GM19035 (cell line): ENCODE measurements at regions not wholly inside any gene's neighbourhood (a gene's known extent, or its start where the extent isn't known, plus 50 kb on each side); places are given as distances from the start of the nearest gene placed in this dataset.

Source experiments
- ATAC-seq: cut with Tn5 transposase; IDR thresholded peaks from one replicate; pipeline ENCODE4 v1.9.1; 2021; ENCODE audit not compliant: unreplicated experiment

DNA sequence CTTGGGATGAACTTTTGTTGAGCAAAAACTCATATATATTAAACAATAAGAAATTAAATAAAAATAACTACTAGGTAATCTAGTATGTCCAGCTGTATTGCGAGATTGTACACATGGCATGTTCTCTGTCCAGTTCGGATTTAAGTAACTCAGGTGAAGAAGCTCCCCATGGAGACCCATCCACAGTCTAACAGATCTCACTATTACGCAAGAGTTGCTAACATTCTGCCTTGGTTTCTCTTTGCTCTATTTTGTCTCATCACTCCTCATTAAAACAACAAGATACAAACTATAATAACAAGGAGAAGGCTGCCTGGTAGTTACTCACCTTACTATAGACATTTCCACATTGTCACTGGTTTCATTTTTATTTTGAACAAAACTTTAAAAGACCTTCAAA is 1372.3 kb upstream of the CELF2 start:
- no peak for ATAC-seq

DNA sequence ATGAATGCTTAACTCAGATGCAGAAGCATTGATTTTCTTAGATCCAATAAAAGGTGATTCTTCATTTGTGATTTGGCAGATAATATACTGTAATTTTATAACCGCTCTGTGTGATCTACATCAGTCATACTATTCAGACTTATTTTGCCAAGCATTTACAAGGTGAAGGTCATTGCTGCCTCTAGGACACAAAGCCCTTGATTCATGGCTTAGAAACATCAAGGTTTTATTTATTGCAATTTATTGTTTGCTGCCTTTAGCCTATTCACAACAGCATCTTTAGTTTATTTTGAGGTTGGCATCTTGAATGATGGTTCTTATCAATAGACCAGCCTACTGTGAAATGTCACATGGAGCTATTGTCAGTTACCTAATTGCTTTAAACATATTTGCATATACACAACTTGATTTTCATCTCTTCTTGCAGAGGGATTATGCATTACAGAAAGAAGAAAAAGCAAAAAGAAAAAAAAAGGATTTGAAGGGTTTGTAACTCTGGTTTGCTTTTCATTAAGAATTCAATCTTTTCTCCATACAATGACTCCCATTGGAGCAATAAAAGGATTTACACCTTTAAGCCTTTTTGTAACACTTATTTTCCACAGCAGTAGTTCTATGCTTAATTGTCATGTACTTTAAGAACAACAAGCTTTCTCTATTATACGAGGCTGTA is 1371.6 kb upstream of the CELF2 start:
- ATAC-seq, result no peak

DNA sequence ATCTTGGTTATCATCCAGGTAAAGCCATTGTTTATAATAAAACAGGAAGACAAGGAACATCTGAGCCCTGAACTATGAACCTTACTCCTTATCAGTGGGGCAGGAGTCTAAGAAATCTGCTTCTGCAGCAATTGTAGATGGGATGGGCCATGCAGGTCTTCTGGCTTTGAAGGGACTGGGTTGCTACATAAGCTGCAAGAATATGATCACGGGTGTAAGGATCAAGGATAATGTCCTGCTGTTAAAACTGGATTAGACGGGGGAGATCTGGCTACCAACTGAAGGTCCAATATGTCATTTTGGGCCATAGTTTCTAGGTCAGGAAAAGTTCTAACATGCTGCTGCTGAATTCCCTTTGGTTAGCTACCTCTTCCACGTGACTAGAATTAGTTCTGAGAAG is 1363.4 kb upstream of the CELF2 start:
- no peak for ATAC-seq

DNA sequence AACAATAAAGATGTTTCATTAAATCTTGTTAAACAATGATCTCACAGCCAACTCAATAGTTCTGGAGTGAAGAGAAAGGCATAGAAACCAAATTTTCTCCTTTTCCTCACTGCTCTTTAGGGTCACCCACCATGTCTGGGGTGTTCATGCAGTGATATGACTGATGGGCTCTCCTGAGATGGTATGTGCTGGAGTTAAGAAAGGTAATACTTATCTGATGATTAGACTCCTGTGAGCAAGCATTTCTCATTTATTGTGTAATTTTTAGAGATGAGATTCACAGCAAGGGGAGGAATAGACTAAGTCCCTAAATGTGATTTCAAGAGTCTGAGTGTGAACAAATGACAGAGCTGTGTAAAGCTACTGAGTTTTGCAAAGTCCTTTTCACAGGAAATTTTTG is 1361.3 kb upstream of the CELF2 start:
- ATAC-seq, result no peak

DNA sequence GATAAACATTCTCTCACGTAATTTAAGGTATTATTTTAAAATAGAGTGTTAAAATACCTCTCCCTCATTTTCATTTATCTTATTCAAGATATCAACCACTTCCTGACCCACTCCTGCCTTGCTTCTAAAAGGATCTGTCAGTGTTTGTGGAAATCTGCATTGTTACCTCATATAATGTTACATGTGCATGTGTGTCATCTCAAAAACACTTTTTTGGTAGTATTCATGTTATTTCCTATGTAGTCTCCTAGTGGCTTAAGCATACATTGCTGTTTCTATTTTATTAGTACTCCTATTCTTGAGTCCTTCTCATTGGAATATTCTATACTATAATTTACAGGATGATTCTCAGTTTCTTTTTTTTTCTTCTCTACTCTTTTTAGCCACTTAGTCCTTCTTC is 1360.7 kb upstream of the CELF2 start:
- no peak for ATAC-seq

DNA sequence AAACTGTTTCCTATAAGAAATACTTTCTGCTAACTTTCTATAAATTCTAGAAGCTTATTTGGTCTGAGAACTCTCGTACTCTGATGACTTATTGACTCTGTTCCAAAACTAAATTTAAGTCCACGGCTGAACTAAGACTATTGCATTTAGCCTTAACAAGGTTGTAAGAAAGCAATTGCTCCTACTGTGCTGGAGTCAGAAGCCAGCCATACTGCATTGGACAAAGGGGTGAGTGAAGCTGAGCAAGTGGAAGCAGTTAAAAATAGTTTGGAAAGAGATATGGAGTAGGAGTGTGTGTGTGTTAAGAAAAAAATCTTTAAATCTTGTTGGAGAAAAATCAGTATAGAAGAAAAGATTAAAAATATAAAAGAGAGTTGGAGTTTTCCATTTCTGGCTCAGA is 1360.1 kb upstream of the CELF2 start:
- no peak for ATAC-seq

DNA sequence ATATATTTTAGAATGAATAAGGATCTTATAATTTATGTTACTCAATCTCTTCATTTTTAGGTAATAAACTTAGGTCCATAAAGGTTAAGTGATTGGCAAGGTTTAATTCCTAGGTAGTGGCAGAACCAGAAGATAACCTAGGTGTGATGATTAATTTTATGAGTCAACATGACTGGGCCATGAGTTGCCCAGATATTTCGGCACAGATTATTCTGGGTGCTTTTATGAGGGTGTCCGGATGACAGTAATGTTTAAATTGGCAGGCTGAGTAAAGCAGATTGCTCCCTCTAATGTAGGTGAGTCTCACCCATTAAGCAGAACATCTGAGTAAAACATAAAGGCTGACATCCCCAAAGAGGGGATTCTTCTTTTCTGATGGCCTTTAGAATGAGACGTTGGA is 1349.3 kb upstream of the CELF2 start:
- ATAC-seq, result no peak

DNA sequence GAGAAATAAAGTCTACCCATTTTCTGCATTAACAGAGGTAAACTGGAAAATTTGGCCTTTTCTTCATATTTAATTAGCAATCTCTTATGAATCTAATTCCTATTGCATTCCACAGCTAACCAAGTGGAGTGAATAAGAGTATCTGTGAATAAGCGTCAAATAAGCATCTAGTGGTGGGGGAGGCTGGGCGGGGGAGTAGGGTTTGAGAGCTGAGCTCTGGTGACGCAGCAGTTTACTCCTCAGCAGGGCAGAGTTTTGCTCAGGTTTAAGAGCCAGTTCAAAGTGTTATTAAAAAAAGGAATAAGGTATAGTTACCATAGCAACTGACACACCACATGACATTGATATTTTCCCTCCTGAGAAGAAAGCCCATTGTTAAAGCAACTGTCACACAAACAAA is 1346.8 kb upstream of the CELF2 start:
- ATAC-seq, result no peak

DNA sequence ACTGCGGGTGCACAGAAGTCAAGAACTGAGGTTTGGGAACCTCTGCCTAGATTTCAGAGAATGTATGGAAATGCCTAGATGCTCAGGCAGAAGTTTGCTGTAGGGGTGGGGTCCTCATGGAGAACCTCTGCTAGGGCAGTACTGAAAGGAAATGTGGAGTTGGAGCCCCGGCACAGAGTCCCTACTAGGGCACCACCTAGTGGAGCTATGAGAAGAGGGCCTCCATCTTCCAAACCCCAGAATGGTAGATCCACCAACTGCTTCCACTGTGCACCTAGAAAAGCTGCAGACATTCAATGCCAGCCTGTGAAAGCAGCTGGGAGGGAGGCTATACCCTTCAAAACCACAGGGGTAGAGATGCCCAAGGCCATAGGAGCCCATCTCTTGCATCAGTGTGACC is 1336.0 kb upstream of the CELF2 start:
- no peak for ATAC-seq

DNA sequence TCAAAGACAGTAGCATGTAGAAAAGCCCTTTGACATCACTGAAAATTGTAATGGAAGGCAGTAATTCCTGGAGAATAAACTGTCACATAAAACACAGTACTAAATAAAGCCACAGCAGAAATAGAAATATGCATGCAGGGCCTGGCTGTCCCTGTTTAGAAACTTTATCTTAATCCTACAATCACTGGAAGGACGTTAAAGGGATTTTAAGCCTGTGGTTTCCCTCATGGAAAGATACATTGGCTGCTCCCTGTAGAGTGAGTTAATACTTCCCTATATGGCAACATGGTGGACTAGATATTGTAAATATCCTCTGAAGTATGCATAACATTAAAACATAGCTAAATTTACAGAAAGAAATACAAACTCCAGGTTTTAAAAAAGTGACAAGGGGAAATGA is 1334.9 kb upstream of the CELF2 start:
- ATAC-seq, result no peak

DNA sequence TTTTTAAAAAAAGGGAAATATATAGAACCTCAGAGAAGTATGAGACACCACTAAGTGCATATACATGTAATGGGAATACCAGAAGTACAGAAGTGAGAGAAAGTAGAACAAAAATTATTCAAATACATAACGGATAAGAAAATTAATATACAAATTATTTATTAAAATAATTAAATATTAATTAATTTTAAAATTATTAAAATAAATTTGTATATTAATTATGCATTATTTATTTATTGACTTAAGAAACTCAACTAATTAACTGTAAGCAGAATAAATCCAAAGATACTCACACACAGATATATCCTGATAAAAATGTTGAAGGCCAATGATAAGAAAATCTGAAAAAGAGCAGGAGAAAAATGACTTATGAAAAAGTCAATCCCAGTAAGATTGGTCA is 1333.5 kb upstream of the CELF2 start:
- ATAC-seq, result no peak

DNA sequence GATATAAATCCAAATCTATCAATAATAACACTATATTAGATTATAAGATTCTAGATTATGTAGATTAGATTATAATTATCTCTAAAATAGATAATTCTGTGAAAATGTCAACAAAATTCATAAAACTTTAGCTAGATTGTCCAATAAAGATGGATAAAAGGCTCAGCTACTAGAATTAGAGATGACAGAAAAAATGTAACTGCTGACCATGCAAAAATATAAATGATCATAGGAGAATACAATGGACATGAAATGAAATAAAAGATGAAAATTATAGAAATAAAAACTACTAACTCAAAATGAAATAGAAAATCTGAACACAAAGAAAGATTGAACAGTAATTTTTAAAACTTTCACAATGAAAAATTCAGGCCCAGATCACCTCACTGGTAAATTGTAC is 1332.1 kb upstream of the CELF2 start:
- no peak for ATAC-seq

DNA sequence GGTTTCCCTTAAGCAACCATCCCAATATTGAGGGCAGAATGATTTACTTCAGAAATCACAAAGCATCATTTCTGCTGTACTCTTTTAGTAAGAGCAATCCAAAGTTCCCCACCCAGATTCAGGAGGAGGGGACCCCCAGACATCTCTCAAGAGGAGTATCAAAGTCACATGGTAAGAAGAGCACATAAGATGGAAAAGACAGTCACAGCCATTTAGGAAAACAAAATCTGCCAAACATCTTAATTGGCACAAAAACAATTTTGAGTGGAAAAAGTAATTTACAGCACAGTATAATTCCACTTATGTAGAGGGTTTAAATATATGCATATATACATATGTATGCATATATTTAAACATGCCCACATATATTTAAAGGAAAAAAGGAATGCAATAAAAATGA is 1329.0 kb upstream of the CELF2 start:
- no peak for ATAC-seq

DNA sequence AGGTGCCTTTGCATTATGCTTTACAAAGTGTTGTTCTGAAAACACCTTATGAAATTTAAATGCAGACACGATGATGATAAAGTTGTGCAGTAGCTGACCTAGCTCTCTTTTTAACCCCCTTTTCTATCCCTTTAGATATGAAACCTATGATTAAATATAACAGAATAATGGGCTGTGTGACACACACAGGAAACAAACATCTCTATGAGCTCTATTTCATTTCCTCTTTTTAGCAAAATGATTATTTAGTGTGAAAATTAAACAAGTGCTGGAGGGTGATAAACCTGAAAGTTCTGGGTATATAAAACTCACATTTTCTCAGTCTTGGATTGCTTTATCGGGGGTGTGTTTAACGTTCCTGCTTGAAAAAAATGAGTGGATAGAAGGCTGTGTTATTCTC is 1310.5 kb upstream of the CELF2 start:
- ATAC-seq, result no peak

DNA sequence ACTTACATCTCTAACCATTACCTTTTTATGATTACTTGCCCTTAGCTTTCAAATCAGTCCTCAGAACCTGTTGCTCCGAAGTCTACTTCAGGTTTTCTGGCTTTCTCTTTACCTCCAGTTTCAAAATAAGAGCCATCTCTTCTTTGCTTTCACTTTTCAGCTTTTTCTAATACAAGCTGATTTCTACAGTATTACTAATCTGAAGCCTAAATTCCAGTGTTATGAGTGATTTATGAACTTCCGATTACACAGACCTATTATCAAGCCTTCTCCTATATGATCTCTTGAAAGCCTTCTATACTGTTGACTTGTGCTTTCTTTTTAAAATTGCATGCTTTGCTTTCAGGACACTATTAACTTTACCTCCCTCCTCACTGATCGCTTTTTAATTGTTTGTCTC is 1307.8 kb upstream of the CELF2 start:
- no peak for ATAC-seq

DNA sequence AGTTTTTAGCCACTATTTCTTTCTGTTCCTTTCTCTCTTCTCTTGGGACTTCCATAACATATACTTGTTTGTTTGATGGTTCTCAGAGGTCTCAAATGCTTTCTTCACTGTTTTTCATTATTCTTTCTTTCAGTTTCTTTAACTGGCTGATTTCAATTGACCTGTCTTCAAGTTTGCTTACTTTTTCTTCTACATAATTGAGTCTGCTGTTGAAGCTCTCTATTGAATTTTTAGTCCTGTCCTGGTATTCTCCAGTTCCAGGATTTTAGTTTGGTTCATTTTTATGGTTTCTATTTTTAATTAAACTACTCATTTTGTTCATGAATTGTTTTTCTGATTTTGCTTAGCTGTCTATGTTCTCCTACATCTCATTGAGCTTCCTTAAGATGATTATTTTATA is 1305.3 kb upstream of the CELF2 start:
- no peak for ATAC-seq

DNA sequence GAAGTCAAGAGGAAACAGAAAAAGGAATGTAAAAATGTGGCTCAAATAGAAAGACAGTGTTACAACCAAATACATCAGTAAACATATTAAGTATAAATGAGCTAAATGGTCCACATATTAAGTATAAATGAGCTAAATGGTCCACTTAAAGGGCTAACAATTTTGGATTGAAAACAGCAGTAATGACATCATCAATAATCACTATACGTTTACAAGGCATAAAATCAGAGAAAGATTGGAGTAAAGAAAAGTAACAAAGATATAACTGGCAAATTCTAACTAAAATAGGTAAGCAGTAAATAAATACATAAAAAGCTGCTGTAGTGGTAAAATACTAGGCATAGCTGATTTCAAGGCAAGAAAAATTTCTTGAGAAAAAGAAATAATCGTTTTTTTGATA is 1298.4 kb upstream of the CELF2 start:
- ATAC-seq, result no peak

DNA sequence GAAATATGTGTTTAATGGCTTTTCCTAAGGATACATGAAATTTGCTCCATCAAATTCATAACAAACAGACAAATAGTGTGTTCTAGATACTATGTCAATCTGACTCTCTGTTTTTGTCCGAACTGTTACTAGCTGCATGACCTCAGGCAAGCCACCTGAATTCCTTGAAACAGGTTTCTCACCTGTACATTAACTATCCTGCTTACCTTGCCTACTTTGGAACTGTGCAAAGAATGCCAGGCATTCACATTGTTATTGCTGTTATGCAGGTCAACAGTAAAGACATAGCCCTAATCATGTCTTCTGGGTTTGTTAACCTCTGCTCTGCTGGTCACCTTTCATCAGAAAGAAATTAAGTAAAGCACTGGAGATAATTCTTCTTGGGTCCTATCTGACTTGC is 1283.9 kb upstream of the CELF2 start:
- no peak for ATAC-seq

DNA sequence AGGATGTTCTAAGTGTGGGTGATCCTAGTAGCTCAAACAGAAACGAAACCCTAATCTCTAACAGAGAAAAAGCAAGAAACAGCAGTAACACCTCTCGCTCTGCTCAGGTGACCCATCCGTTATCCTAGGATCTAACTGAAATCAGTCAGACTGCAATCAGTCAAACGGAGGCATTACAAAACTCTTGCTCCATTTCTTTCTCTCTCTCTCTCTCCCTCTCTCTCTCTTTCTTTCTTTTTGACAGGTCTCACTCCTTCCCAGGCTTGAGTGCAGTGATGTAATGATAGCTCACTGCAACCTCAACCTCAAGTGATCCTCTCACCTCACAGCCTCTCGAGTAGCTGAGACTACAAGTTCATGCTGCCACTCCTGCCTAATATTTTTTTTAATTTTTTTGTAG is 1283.5 kb upstream of the CELF2 start:
- ATAC-seq, result no peak

DNA sequence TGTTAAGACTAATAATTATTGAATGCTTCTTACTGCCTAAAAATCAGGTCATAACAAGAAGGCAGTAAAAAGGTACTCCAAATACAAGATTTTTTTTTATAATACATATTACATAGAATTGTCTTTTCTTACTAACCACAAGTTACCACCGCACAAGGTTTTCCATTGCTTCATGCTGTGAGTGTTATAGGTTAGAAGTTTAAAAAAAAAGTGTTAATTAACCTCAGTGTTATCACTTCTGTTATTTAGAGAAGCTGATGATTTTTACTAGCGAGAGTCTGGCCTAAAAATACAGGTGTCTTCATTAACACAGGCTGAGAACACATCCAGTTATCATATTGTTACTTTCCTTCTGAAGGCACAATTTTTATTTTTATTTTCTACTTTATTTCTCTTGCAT is 1281.9 kb upstream of the CELF2 start:
- no peak for ATAC-seq

DNA sequence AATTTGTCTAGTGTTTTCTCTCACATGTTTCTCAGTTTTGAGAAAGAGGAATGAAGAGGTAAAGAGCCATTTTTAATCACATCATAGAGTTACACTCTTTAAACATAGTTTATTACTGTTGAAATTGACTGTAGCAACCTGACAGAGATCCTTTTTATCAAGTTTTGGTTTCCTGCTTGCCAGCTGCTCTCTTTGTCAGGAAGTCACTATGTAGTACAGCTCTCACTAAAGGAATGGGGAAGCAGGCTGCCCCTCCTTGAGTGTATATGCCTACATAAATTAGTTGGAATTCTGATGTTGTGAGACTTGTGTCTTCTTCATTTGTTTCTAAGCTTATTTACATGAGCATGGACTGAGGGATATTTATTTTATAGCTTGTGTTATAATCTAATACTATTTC is 1274.0 kb upstream of the CELF2 start:
- ATAC-seq, result no peak

DNA sequence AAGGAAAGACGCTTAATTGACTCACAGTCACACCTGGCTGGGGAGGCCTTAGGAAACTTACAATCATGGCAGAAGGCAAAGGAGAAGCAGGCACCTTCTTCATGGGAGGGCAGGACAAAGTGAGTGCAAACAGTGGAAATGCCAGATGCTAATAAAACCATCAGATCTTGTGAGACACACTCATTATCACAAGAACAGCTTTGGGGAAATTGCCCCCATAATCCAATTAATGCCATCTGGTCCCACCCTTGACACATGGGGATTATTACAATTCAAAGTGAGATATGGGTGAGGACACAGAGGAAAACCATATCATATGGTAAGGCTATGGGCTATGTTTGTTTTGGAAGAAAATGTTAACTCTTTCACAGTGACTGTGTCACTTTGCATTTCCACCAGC is 1272.5 kb upstream of the CELF2 start:
- no peak for ATAC-seq

DNA sequence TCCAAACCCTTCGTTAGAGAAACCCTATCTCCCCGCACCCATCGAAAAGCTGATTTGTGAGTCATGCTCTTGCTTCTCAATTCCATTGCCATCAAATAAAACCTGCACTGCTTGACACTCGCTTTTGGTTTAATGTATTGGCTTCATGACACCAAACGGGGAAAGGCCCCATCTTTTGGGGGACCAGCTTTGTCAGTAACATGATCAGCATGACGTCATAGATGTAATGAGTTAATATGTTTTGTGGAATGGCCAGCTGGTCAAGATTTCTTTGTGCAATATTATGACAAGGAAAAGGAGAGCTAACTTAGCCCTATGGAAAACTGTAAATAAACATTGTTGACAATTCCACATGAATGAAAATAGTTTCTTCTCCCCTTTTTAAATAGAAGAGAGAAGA is 1260.5 kb upstream of the CELF2 start:
- ATAC-seq, result no peak

DNA sequence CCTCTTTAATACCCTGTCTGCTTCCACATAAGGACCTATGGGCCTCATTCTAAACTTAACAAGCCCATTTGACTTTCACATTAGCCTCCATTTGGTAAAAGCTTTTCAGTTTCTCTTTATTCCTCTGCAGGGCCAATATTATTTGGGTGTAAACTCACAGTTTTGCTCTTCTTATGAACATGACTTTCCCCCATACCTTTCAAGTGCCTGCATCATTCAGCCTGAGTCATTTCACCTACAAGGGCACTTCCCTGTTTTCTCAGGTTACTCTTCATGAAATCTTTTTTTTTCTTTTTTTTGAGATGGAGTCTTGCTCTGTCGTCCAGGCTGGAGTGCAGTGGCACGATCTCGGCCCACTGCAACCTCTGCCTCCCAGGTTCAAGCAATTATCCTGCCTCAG is 1258.1 kb upstream of the CELF2 start:
- ATAC-seq, result no peak
